ENCODE measurements at regions not wholly inside any gene's neighbourhood (a gene's known extent, or its start where the extent isn't known, plus 50 kb on each side); places are given as distances from the start of the nearest gene placed in this dataset.

DNA sequence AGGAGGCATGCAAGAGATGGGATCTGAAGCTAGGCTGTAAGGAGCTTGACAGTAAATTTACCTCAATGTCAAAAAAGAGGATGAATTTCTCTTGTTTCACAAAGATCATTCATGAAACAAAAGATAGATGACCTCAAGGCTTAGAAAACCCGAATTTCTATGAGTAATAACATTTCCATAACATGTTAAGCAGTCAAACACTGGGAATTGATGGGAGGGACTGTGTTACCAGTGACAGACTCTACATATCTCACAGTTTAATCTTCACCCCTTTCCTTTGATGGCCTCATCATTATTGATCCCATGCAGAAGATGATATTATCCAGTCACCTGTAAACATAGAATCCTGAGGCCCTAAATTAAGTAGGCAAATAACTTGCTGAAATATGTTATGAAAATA, 53.5 kb upstream of the VGLL3 start:
- intact Hi-C loops (cut with DNase I) = no loop called here
- Histone ChIP-seq H3K27me3 (ENCODE audit: control insufficient read depth, insufficient read depth) (no peaks in the 10 kb centered on the region), H3K9me3 (ENCODE audit: control insufficient read depth, low read length) (no peaks in the 10 kb centered on the region), H3K4me3 (ENCODE audit: low read length) (no peak overlapping the region), H3K27ac (ENCODE audit: low read length) (no peak overlapping the region), H3K4me1 (ENCODE audit: control insufficient read depth, insufficient read depth, low read length) (no peaks in the 10 kb centered on the region)
- WGBS = 53% methylated on average over 1 of the region's 1 CpG
- ATAC-seq = no peak
- DNase-seq = no peak

DNA sequence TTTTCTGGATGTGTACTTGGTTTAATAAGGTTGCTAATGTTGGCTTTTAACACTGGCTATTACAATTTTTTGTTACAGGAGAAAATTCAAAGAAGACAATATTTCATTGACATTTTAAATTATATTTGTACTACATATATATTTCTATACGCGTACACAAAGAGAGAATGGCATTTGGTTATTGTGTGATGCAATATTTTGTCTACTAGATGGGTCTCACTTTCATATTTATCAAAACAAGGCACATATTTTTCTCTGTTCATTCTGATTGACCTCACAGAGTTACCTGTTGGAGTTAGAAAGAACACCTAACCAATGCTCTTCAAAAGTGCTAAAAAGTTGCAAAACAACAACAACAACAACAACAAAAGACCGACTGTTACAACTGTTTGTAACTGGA, 50.2 kb upstream of the VGLL3 start:
- DNase-seq = no peak
- no peak for ATAC-seq
- Histone ChIP-seq H3K4me3 (ENCODE audit: low read length) (no peak overlapping the region), H3K4me1 (ENCODE audit: control insufficient read depth, insufficient read depth, low read length) (no peaks in the 10 kb centered on the region), H3K9me3 (ENCODE audit: control insufficient read depth, low read length) (no peaks in the 10 kb centered on the region), H3K27ac (ENCODE audit: low read length) (no peak overlapping the region), H3K27me3 (ENCODE audit: control insufficient read depth, insufficient read depth) (no peaks in the 10 kb centered on the region)
- intact Hi-C loops (cut with DNase I) = no loop called here
- 90% methylated on average over 3 of the region's 3 CpGs for WGBS

All from right cardiac atrium (tissue), 5 donors.